WTC11 (cell line): ENCODE measurements at regions not wholly inside any gene's neighbourhood (a gene's known extent, or its start where the extent isn't known, plus 50 kb on each side); places are given as distances from the start of the nearest gene placed in this dataset.

ENCODE experiments used
- ATAC-seq: fragments of 200-7000 bp; cut with Tn5 transposase; 2 replicates; pipeline ENCODE4 v1.10.0; 2021; ENCODE audit warnings: mild to moderate bottlenecking, moderate library complexity
- CTCF ChIA-PET: fragments of 300-600 bp; sonication (Branson Sonifier 250); formaldehyde crosslinking; loops from one replicate; lab custom pipeline; 2021; ENCODE audit warnings: antibody characterized with exemption; lab: Charles Lee
- POLR2A ChIA-PET: fragments of 350-600 bp; sonication (Branson Sonifier 250); formaldehyde crosslinking; loops from one replicate; lab custom pipeline; 2021; ENCODE audit warnings: antibody characterized with exemption; lab: Charles Lee
- DNase-seq: peaks from one replicate; pipeline ENCODE4 v3.0.0; 2021; ENCODE audit warnings: low spot score
- H3K27ac Mint-ChIP-seq: 2 replicates; pipeline ENCODE4 v1.8.0; 2021; ENCODE audit warnings: mixed read lengths
- H3K27me3 Mint-ChIP-seq: 2 replicates; pipeline ENCODE4 v1.8.0; 2021; ENCODE audit warnings: low read depth, mild to moderate bottlenecking, moderate library complexity, mixed read lengths
- H3K36me3 Mint-ChIP-seq: 2 replicates; pipeline ENCODE4 v1.8.0; 2021; ENCODE audit warnings: mixed read lengths
- H3K4me1 Mint-ChIP-seq: 2 replicates; pipeline ENCODE4 v1.8.0; 2022; ENCODE audit warnings: mixed read lengths
- H3K4me3 Mint-ChIP-seq: 2 replicates; pipeline ENCODE4 v1.8.0; 2021; ENCODE audit warnings: mild to moderate bottlenecking, moderate library complexity, mixed read lengths
- H3K9me3 Mint-ChIP-seq: 2 replicates; pipeline ENCODE4 v1.8.0; 2021; ENCODE audit warnings: mixed read lengths
- AR ChIP-seq: fragments of 250-450 bp; sonication (Bioruptor Pico); IDR thresholded peaks from 2 replicates; pipeline ENCODE4 v1.9.0; 2021; ENCODE audit warnings: mild to moderate bottlenecking
- ATF1 ChIP-seq: sonication (generic); formaldehyde crosslinking; IDR thresholded peaks from 2 replicates; pipeline ENCODE4 v1.8.1; 2023; ENCODE audit warnings: mild to moderate bottlenecking, moderate library complexity, missing genetic modification reagents
- CBFB ChIP-seq: sonication (generic); formaldehyde crosslinking; IDR thresholded peaks from 2 replicates; pipeline ENCODE4 v1.8.1; 2022; ENCODE audit warnings: mild to moderate bottlenecking, low read depth, missing genetic modification reagents
- CDX4 ChIP-seq: fragments of 250-450 bp; sonication (Bioruptor Pico); IDR thresholded peaks from 2 replicates; pipeline ENCODE4 v1.9.0; 2021; ENCODE audit warnings: moderate library complexity, mild to moderate bottlenecking, inconsistent platforms, borderline replicate concordance
- CREB1 ChIP-seq: sonication (generic); formaldehyde crosslinking; IDR thresholded peaks from 2 replicates; pipeline ENCODE4 v1.8.0; 2023; ENCODE audit warnings: mild to moderate bottlenecking, missing genetic modification reagents
- CTCF ChIP-seq: fragments of 200-600 bp; IDR thresholded peaks from 2 replicates; pipeline ENCODE4 v1.8.0; 2022; ENCODE audit warnings: antibody characterized with exemption
- ETV6 ChIP-seq: sonication (generic); formaldehyde crosslinking; IDR thresholded peaks from 2 replicates; pipeline ENCODE4 v1.8.1; 2022; ENCODE audit warnings: mild to moderate bottlenecking, missing genetic modification reagents
- FOXP4 ChIP-seq: sonication (generic); formaldehyde crosslinking; IDR thresholded peaks from 2 replicates; pipeline ENCODE4 v1.8.0; 2022; ENCODE audit warnings: mild to moderate bottlenecking, missing genetic modification reagents
- MAX ChIP-seq: sonication (generic); formaldehyde crosslinking; IDR thresholded peaks from 2 replicates; pipeline ENCODE4 v1.8.0; 2022; ENCODE audit warnings: mild to moderate bottlenecking, missing genetic modification reagents
- MLX ChIP-seq: sonication (generic); formaldehyde crosslinking; IDR thresholded peaks from 2 replicates; pipeline ENCODE4 v1.8.1; 2023; ENCODE audit warnings: mild to moderate bottlenecking, missing genetic modification reagents, moderate library complexity
- MYBL2 ChIP-seq: sonication (generic); formaldehyde crosslinking; IDR thresholded peaks from 2 replicates; pipeline ENCODE4 v1.8.1; 2023; ENCODE audit warnings: mild to moderate bottlenecking, moderate library complexity, missing genetic modification reagents
- RORB ChIP-seq: fragments of 250-450 bp; sonication (Bioruptor Pico); IDR thresholded peaks from 2 replicates; pipeline ENCODE4 v1.9.0; 2021; ENCODE audit warnings: mild to moderate bottlenecking
- SMAD3 ChIP-seq: sonication (generic); formaldehyde crosslinking; IDR thresholded peaks from 2 replicates; pipeline ENCODE4 v1.8.0; 2022; ENCODE audit warnings: missing genetic modification reagents, mild to moderate bottlenecking, borderline replicate concordance
- TCF7 ChIP-seq: sonication (generic); formaldehyde crosslinking; IDR thresholded peaks from 2 replicates; pipeline ENCODE4 v1.8.0; 2022; ENCODE audit warnings: mild to moderate bottlenecking, low read depth, missing genetic modification reagents, moderate library complexity
- TP53 ChIP-seq: sonication (generic); formaldehyde crosslinking; IDR thresholded peaks from 2 replicates; pipeline ENCODE4 v1.8.1; 2023; ENCODE audit warnings: mild to moderate bottlenecking, missing genetic modification reagents
- ZMAT4 ChIP-seq: fragments of 250-450 bp; sonication (Bioruptor Pico); IDR thresholded peaks from 2 replicates; pipeline ENCODE4 v1.9.0; 2021; ENCODE audit warnings: mild to moderate bottlenecking
- ZNF121 ChIP-seq: sonication (generic); formaldehyde crosslinking; IDR thresholded peaks from 2 replicates; pipeline ENCODE4 v1.8.0; 2023; ENCODE audit warnings: missing genetic modification reagents
- ZNF138 ChIP-seq: sonication (generic); formaldehyde crosslinking; conservative IDR thresholded peaks from 2 replicates; pipeline ENCODE4 v1.8.1; 2022; ENCODE audit warnings: mild to moderate bottlenecking, moderate library complexity, missing genetic modification reagents
- ZNF219 ChIP-seq: sonication (generic); formaldehyde crosslinking; IDR thresholded peaks from 2 replicates; pipeline ENCODE4 v1.8.0; 2023; ENCODE audit warnings: missing genetic modification reagents, mild to moderate bottlenecking, borderline replicate concordance
- ZNF532 ChIP-seq: fragments of 250-450 bp; sonication (Bioruptor Pico); IDR thresholded peaks from 2 replicates; pipeline ENCODE4 v1.9.0; 2021; ENCODE audit warnings: mild to moderate bottlenecking, borderline replicate concordance
- ZSCAN18 ChIP-seq: fragments of 250-450 bp; sonication (Bioruptor Pico); IDR thresholded peaks from 2 replicates; pipeline ENCODE4 v2.1.2; 2022; ENCODE audit warnings: mild to moderate bottlenecking, moderate library complexity

- Mint-ChIP-seq H3K4me3 (no peak overlapping the region), H3K27me3 (no peaks in the 10 kb centered on the region), H3K9me3 (peaks cover 5% of the 10 kb centered on the region), H3K36me3 (no peaks in the 10 kb centered on the region), H3K27ac (no peak overlapping the region), H3K4me1 (peaks cover 16% of the 10 kb centered on the region)
- POLR2A ChIA-PET = no interaction called here
- DNase-seq (no peak), ATAC-seq (no peak)
- CTCF ChIA-PET = no interaction called here
- TF ChIP-seq MLX = no peak
- TF ChIP-seq ETV6 (CRISPR knock-in tag) = no peak
- TF ChIP-seq ATF1 (CRISPR knock-in tag) = no peak
- no peak for TF ChIP-seq ZSCAN18 (CRISPR knock-in tag)
- no peak for TF ChIP-seq CBFB (CRISPR knock-in tag)
- TF ChIP-seq ZMAT4 (CRISPR knock-in tag) = no peak
- TF ChIP-seq ZNF121 (CRISPR knock-in tag) = no peak
- no peak for TF ChIP-seq TP53 (CRISPR knock-in tag)
- no peak for TF ChIP-seq CTCF
- TF ChIP-seq CREB1 (CRISPR knock-in tag) = no peak
Measured at GRCh38 chr4:13985837-13986236, 358.3 kb upstream of the BOD1L1 start.

- DNase-seq (no peak), ATAC-seq (no peak)
- peaks cover 5% of the 10 kb centered on the region for H3K9me3 Mint-ChIP-seq
- no peak overlapping the region for H3K4me3 Mint-ChIP-seq
- H3K4me1 Mint-ChIP-seq = peaks cover 16% of the 10 kb centered on the region
- no peaks in the 10 kb centered on the region for H3K27me3 Mint-ChIP-seq
- H3K36me3 Mint-ChIP-seq = no peaks in the 10 kb centered on the region
- ChIA-PET POLR2A (no interaction called here), CTCF (no interaction called here)
- H3K27ac Mint-ChIP-seq = no peak overlapping the region
- TF ChIP-seq FOXP4 (CRISPR knock-in tag) = no peak
- no peak for TF ChIP-seq ZNF219 (CRISPR knock-in tag)
- no peak for TF ChIP-seq SMAD3 (CRISPR knock-in tag)
- no peak for TF ChIP-seq CDX4
- TF ChIP-seq AR (CRISPR knock-in tag) = no peak
- TF ChIP-seq MYBL2 (CRISPR knock-in tag) = no peak
- no peak for TF ChIP-seq ZNF532 (CRISPR knock-in tag)
- no peak for TF ChIP-seq MAX (CRISPR knock-in tag)
- no peak for TF ChIP-seq RORB
- TF ChIP-seq TCF7 = no peak
- no peak for TF ChIP-seq TP53 (CRISPR knock-in tag)
- no peak for TF ChIP-seq ZNF138 (CRISPR knock-in tag)
Measured at GRCh38 chr4:13986548-13986947, 359.0 kb upstream of the BOD1L1 start.
